UCSD-AML1 (cell line): ENCODE measurements at regions not wholly inside any gene's neighbourhood (a gene's known extent, or its start where the extent isn't known, plus 50 kb on each side); places are given as distances from the start of the nearest gene placed in this dataset.
A peak's percentile ranks its signal among the peaks of the same experiment; 100 is the strongest.

Source experiments
- DNase-seq: peaks from one replicate; lab custom pipeline; 2025; ENCODE audit not compliant: unreplicated experiment; lab: John Stamatoyannopoulos, UW

DNA sequence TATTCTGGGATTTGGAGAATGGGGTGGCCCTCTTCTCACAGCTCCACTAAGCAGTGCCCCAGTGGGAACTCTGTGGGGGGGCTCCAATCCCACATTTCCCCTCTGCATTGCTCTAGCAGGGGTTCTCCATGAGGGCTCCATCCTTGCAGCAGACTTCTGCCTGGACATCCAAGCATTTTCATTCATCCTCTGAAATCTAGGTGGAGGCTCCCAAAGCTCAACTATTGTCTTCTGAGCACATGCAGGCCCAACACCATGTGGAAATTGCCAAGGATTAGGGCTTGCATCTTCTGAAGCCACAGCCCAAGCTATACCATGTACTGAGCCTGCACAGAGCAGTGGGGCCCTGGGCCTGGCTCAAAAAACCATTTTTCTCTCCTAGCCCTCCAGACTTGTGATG is 162.4 kb upstream of the CWC22 start:
- no peak for DNase-seq

DNA sequence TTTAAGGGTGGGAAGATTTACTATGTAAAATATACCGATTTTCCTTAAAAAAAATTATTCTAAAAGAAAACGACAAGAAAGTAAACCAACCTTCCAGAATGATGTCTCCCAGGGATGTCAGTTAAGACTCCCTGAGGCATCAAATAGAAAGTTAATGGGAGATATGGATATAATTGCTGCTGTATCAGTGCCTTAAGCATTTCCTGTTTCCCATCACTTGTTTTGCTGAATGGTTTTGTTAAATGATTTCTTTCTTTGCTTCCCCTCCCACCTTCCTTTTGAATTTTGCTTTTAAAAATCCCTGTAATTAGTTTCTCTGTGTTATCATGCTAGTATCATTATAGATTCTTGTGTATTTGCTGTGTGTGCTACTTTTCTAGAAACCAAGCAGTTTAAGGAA is 154.3 kb upstream of the CWC22 start:
- DNase-seq: no peak

GRCh38 chr2:180159921-180160320 is 152.8 kb upstream of the CWC22 start:
- DNase-seq: no peak

GRCh38 chr2:180158961-180159360 is 151.9 kb upstream of the CWC22 start:
- no peak for DNase-seq

GRCh38 chr2:180156651-180157050 is 149.6 kb upstream of the CWC22 start:
- no peak for DNase-seq

GRCh38 chr2:180150606-180151005 is 143.5 kb upstream of the CWC22 start:
- no peak for DNase-seq

GRCh38 chr2:180146541-180146940 is 139.4 kb upstream of the CWC22 start:
- DNase-seq: no peak

- DNase-seq: no peak
Measured at GRCh38 chr2:180146114-180146513, 139.0 kb upstream of the CWC22 start.

- no peak for DNase-seq
Measured at GRCh38 chr2:180145163-180145562, 138.1 kb upstream of the CWC22 start.

GRCh38 chr2:180144338-180144813 is 137.3 kb upstream of the CWC22 start:
- no peak for DNase-seq

- no peak for DNase-seq
Measured at GRCh38 chr2:180143633-180144337, 136.7 kb upstream of the CWC22 start.

GRCh38 chr2:180141600-180141999 is 134.5 kb upstream of the CWC22 start:
- DNase-seq: no peak

DNA sequence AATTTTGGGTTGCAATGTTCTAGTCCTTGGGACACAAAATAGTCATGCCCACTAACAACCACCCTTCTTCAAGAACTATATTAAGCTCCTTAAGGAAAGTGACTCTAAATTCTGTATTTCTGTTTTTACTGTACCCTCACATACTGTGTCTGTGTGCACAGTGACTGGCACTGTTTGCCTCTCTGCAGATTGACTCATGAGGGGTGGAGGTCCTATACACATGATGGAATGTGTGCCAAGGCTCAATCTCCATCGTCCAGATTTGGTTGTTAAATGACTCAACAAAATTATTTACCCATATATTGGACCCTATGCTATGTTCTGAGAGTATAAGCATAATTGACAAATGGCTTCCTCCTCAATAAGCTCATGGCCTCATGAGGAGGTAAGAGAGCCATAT is 126.6 kb upstream of the CWC22 start:
- no peak for DNase-seq

DNA sequence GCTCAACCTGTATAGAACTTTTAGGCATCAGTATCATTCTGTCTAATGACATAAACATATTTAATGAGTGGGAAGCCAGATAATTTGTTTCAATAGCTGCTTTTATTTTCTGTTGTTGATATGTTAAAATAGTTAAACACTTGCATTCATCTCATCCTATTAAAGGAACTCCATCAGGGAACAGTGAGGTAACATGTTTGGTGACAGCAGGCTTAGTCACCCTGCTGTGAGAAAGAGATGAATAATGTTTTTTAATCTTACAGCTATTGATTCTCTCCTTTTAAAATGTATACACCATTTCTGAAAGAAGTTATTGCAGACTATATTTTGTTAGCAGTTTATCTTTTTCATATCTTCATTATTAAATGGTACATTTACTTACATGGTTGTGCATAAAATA is 123.3 kb upstream of the CWC22 start:
- DNase-seq: no peak

- no peak for DNase-seq
Measured at GRCh38 chr2:180128861-180129260, 121.8 kb upstream of the CWC22 start.

DNA sequence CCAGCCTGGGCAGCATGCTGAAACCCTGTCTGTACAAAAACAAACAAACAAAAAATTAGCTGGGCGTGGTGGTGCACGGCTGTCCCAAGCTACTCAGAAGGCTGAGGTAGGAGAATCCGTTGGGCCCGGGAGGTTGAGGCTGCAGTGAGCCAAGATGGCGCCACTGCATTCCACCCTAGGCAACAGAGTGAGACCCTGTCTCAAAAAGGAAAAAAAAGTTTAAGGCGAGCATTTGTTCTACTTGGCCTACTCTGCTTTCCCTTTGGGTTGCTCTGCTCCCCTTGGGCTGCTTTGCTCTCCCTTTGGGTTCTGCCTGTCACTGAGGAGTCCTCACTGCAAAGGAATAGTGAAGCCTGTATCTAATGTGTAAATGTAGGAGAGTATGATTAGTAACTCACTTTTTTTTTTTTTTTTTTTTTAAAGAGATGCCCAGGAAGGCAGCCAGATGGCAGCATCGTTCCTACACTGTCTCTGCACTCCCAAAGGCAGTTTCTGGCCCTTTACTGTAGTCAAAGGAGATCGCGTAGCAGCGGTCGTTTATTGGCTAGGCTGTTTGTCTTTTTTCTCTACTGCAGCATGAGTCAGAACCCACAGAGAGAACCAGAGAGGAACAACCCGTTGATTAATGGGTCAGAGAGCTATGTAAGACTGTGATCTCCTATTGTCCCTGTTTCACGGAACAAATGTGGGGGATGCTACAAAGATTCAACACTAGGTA is 118.3 kb upstream of the CWC22 start:
- peak; percentile 24 for DNase-seq

- no peak for DNase-seq
Measured at GRCh38 chr2:180124273-180125139, 117.4 kb upstream of the CWC22 start.

DNA sequence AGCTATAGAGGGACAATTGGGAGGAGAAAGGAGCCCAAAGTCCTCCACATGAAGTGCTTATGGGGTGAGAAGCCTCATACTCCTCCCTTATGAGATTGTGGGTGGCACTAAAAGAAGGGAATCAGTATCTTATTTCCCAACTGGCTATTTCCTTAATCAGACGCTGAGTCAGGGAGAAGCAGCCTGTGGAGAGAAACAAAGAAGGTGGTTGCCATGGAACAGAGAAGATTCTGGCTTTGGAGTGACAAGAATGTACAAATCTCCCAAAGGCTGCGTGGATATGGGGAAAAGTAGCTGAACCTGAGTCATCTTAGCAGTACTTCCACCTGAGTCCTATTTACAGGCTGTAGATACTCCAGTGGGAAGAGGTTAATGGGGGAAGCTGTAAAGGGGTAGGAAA is 115.8 kb upstream of the CWC22 start:
- DNase-seq: no peak

GRCh38 chr2:180115675-180116074 is 108.6 kb upstream of the CWC22 start:
- DNase-seq: no peak

- no peak for DNase-seq
Measured at GRCh38 chr2:180115269-180115668, 108.2 kb upstream of the CWC22 start.

DNA sequence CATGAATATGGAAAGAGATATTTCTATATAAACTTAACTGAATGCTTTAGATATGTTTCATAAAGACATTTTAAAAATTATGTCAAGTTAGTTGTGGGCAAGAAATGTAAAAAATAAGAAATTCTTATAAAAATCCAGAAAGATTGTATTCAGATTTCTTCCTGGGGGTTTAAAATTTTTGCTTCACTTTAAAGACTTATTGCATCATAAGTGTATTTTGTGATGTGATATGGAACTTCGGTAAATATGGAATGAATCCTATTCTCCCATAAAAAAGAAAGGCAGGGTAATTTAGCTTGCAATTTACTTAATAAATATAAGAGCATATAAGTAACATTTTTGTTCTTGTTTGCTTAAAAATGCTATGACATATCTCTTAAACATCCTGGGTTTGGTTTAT is 104.8 kb upstream of the CWC22 start:
- DNase-seq: no peak

DNA sequence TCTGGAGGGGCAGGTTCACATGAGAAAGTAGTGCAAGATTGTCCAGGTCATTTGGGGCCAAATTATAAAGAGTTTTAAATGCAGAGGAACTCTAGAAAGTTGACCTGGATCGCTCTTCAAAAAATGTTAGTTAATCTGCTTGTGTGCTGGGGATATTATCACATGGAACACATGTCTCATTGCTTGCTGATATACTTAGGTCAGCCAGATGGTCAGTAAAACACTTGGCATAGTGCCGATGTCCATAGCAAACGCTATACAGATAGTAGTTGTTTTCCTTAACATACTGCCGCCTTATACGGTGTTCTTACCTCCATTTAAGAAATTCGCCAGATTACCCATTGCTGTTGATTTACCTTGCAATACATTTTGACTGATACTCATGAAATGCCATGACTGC is 103.4 kb upstream of the CWC22 start:
- DNase-seq: no peak
